Aorta (tissue), 5 donors: ENCODE measurements at regions not wholly inside any gene's neighbourhood (a gene's known extent, or its start where the extent isn't known, plus 50 kb on each side); places are given as distances from the start of the nearest gene placed in this dataset.

ENCODE experiments used
- ATAC-seq: fragments of 200-7000 bp; cut with Tn5 transposase; one replicate; pipeline ENCODE4 v1.9.1; 2022; ENCODE audit warnings: moderate library complexity; ENCODE audit not compliant: low FRiP score
- DNase-seq, 2 donors: peaks; one replicate each; pipeline ENCODE4 v3.0.0-alpha.2; 2020
- H3K27ac ChIP-seq, 2 donors: one replicate each; pipeline ENCODE4 v1.5.1; 2013; ENCODE audit warnings: low read length in 2 of 2, mild to moderate bottlenecking in 2 of 2, moderate library complexity in 2 of 2, control low read depth in 1 of 2, inconsistent platforms in 1 of 2, low read depth in 1 of 2
- H3K27me3 ChIP-seq, 2 donors: one replicate each; pipeline ENCODE4 v1.6.1; 2013; ENCODE audit warnings: control low read depth in 1 of 2, low read length in 1 of 2, mild to moderate bottlenecking in 1 of 2, moderate library complexity in 1 of 2; ENCODE audit not compliant: insufficient read depth in 2 of 2, control insufficient read depth in 1 of 2
- H3K36me3 ChIP-seq, 2 donors: one replicate each; pipeline ENCODE4 v1.6.1; 2013; ENCODE audit warnings: control low read depth in 1 of 2, low read length in 1 of 2, mild to moderate bottlenecking in 1 of 2; ENCODE audit not compliant: insufficient read depth in 2 of 2, control insufficient read depth in 1 of 2
- H3K4me1 ChIP-seq, 2 donors: one replicate each; pipeline ENCODE4 v1.6.1; 2013; ENCODE audit warnings: low read length in 2 of 2, control low read depth in 1 of 2, mild to moderate bottlenecking in 1 of 2, moderate library complexity in 1 of 2; ENCODE audit not compliant: insufficient read depth in 2 of 2, control insufficient read depth in 1 of 2
- H3K4me3 ChIP-seq, 2 donors: one replicate each; pipeline ENCODE4 v1.5.1; 2013; ENCODE audit warnings: low read length in 2 of 2, control low read depth in 1 of 2, mild to moderate bottlenecking in 1 of 2
- H3K9me3 ChIP-seq: one replicate; pipeline ENCODE4 v1.6.1; 2013; ENCODE audit warnings: mild to moderate bottlenecking, low read length; ENCODE audit not compliant: control insufficient read depth
- WGBS, 2 donors: extraction: QIAGEN DNeasy Blood & Tissue Kit; methylation state at CpG; one replicate each; pipeline ENCODE4 v1.1.7; 2013; 5-methylcytosine and 5-hydroxymethylcytosine counted together
- intact Hi-C, 2 donors: fragments of 100-400 bp; cut with DNase I; formaldehyde crosslinking; loops; one replicate each; pipeline versions ENCODE4 v1.14.2 to v1.15.0; 2022
- donor health status: healthy with polysubstance abuse.
- donor health status: Bipolar disorder and iron deficiency.
- donor health status: DM: no; HTN: no; CAD: no.
- donor health status: DM: no; HTN: no; CAD: no.
- donor health status: DM: yes; HTN: yes; CAD: no.

- H3K27me3 ChIP-seq = no peaks in the 10 kb centered on the region
- no peak overlapping the region for H3K4me3 ChIP-seq
- WGBS, 2 donors = 88 to 92% methylated on average over 12 of the region's 12 CpGs
- no peaks in the 10 kb centered on the region for H3K9me3 ChIP-seq
- H3K4me1 ChIP-seq = no peaks in the 10 kb centered on the region
- DNase-seq = peak; percentile 11 to 38
- H3K27ac ChIP-seq = no peak overlapping the region
- intact Hi-C loops = no loop called here
- H3K36me3 ChIP-seq = no peaks in the 10 kb centered on the region
- ATAC-seq = no peak
These were observed 107.1 kb downstream of the GLI2 start for GRCh38 chr2:120842456-120843439.

GRCh38 chr2:120844070-120844738 lies 108.5 kb downstream of the GLI2 start:
- no peaks in the 10 kb centered on the region for H3K4me1 ChIP-seq
- intact Hi-C loops = no loop called here
- 93% methylated on average over 6 of the region's 6 CpGs for WGBS, 2 donors
- H3K36me3 ChIP-seq = no peaks in the 10 kb centered on the region
- ATAC-seq (no peak), DNase-seq (peak; percentile 2 to 3)
- no peaks in the 10 kb centered on the region for H3K27me3 ChIP-seq
- no peak overlapping the region for H3K27ac ChIP-seq
- H3K4me3 ChIP-seq = no peak overlapping the region
- H3K9me3 ChIP-seq = no peaks in the 10 kb centered on the region

- intact Hi-C loops = no loop called here
- no peaks in the 10 kb centered on the region for H3K36me3 ChIP-seq
- WGBS, 2 donors = 24 to 26% methylated on average over 9 of the region's 9 CpGs
- DNase-seq (peak; percentile 81 to 88), ATAC-seq (peak; percentile 81)
- no peaks in the 10 kb centered on the region for H3K27me3 ChIP-seq
- H3K4me1 ChIP-seq = no peaks in the 10 kb centered on the region
- no peaks in the 10 kb centered on the region for H3K9me3 ChIP-seq
- no peak overlapping the region for H3K27ac ChIP-seq
- H3K4me3 ChIP-seq = no peak overlapping the region
These were observed 109.6 kb downstream of the GLI2 start for GRCh38 chr2:120845277-120845676.

DNA sequence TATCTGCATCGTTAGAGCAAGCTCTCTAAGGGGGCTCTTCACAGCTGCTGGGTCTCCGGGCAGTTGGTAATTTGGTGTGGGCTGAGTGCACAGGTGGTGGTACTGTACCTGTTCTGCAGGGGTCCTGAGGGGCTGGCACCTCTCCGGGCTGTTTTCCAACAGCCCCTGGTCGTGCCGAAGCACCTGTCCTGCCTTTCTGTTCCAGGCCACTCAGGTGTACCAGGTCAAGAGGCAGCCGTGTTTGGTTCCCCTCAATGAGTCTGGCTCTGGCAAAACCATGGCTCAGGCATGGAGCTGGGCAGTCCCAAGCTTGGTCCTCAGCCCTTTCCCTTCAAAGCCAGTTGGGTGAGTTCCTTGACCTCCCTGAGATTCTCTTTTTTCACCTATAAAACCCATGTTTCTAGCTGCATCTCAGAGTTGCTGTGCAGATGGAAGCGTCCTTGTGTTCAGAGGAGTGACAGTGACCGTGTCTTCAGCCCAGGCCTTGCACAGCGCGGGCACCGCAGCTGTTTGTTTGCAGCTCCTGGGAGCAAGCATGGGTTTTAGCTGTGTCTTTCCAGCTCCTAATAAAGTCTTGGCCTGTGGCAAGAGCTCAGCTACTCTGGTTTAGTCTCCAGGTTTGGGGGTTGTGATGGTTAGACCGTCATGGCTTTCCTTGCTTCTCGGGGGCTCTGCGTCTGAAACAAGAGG lies 110.9 kb downstream of the GLI2 start:
- no peak for ATAC-seq
- DNase-seq = peak in 1 of 2 donors; percentile 45
- 96% methylated on average over 14 of the region's 14 CpGs for WGBS, 2 donors
- no peaks in the 10 kb centered on the region for H3K9me3 ChIP-seq
- no peaks in the 10 kb centered on the region for H3K36me3 ChIP-seq
- no peaks in the 10 kb centered on the region for H3K27me3 ChIP-seq
- H3K4me1 ChIP-seq = no peaks in the 10 kb centered on the region
- no peak overlapping the region for H3K4me3 ChIP-seq
- intact Hi-C loops = no loop called here
- no peak overlapping the region for H3K27ac ChIP-seq

- ATAC-seq (peak; percentile 16), DNase-seq (no peak)
- Histone ChIP-seq H3K27me3 (no peaks in the 10 kb centered on the region), H3K27ac (no peak overlapping the region), H3K4me3 (no peak overlapping the region), H3K4me1 (no peaks in the 10 kb centered on the region), H3K36me3 (no peaks in the 10 kb centered on the region), H3K9me3 (no peaks in the 10 kb centered on the region)
- intact Hi-C loops = no loop called here
- 49 to 60% methylated on average over 24 of the region's 24 CpGs for WGBS, 2 donors
These were observed 112.1 kb downstream of the GLI2 start for GRCh38 chr2:120847700-120848321.

GRCh38 chr2:120849278-120849677 lies 113.6 kb downstream of the GLI2 start:
- no peaks in the 10 kb centered on the region for H3K4me1 ChIP-seq
- intact Hi-C loops = no loop called here
- no peak overlapping the region for H3K4me3 ChIP-seq
- no peaks in the 10 kb centered on the region for H3K36me3 ChIP-seq
- no peaks in the 10 kb centered on the region for H3K9me3 ChIP-seq
- H3K27ac ChIP-seq = no peak overlapping the region
- 97 to 98% methylated on average over 2 of the region's 2 CpGs for WGBS, 2 donors
- no peak for DNase-seq
- no peaks in the 10 kb centered on the region for H3K27me3 ChIP-seq
- no peak for ATAC-seq

GRCh38 chr2:120850551-120850950 lies 114.9 kb downstream of the GLI2 start:
- no peaks in the 10 kb centered on the region for H3K9me3 ChIP-seq
- WGBS, 2 donors = 78 to 79% methylated on average over 5 of the region's 5 CpGs
- H3K4me3 ChIP-seq = no peak overlapping the region
- H3K36me3 ChIP-seq = no peaks in the 10 kb centered on the region
- no peaks in the 10 kb centered on the region for H3K4me1 ChIP-seq
- no peak for ATAC-seq
- no peak overlapping the region for H3K27ac ChIP-seq
- intact Hi-C loops = loop anchor here in 1 of 2 donors (10.0 kb wide), 1 partner anchor 224 kb away; no protein-coding TSS in a partner anchor
- peak; percentile 6 to 50 for DNase-seq
- no peaks in the 10 kb centered on the region for H3K27me3 ChIP-seq

- DNase-seq (peak; percentile 30 to 62), ATAC-seq (no peak)
- intact Hi-C loops = loop anchor here in 1 of 2 donors (10.0 kb wide), 1 partner anchor 224 kb away; no protein-coding TSS in a partner anchor
- Histone ChIP-seq H3K27ac (no peak overlapping the region), H3K9me3 (no peaks in the 10 kb centered on the region), H3K4me1 (no peaks in the 10 kb centered on the region), H3K27me3 (no peaks in the 10 kb centered on the region), H3K36me3 (no peaks in the 10 kb centered on the region), H3K4me3 (no peak overlapping the region)
- WGBS, 2 donors = 92 to 95% methylated on average over 3 of the region's 3 CpGs
These were observed 115.6 kb downstream of the GLI2 start for GRCh38 chr2:120851116-120851773.
